GM21576 (cell line): ENCODE measurements at regions not wholly inside any gene's neighbourhood (a gene's known extent, or its start where the extent isn't known, plus 50 kb on each side); places are given as distances from the start of the nearest gene placed in this dataset.
"Not testable (repeated sequence)": the region's sequence is repeated elsewhere in the genome, so short reads cannot be mapped to it uniquely, and the experiment has no call there.

ENCODE experiments used
- ATAC-seq: cut with Tn5 transposase; IDR thresholded peaks from one replicate; pipeline ENCODE4 v1.9.1; 2021; ENCODE audit warnings: mild to moderate bottlenecking, moderate library complexity; ENCODE audit not compliant: unreplicated experiment

GRCh38 chr13:52324831-52325230 is 81.1 kb downstream of the THSD1 start:
- ATAC-seq: peak; percentile 79

GRCh38 chr13:52319876-52320275 is 86.1 kb downstream of the THSD1 start:
- ATAC-seq: no peak

DNA sequence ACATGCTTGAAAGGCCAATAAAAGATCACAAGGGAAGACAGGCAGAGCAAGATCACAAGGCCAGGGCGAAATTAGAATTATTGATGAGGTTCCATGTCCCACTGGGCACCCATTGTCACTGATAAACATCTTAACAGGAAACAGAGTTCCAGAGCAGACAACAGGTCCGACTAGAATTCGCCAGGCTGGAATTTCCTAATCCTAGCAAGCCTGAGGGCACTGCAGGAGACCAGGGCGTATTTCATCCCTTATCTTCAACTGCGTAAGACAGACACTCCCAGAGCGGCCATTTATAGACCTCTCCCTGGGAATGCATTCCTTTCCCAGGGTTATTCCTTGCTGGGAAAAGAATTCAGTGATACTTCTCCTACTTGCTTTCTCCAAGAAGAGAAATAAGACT is 96.1 kb downstream of the THSD1 start:
- not testable (repeated sequence) for ATAC-seq

GRCh38 chr13:52306336-52306735 is 99.6 kb downstream of the THSD1 start:
- not testable (repeated sequence) for ATAC-seq

DNA sequence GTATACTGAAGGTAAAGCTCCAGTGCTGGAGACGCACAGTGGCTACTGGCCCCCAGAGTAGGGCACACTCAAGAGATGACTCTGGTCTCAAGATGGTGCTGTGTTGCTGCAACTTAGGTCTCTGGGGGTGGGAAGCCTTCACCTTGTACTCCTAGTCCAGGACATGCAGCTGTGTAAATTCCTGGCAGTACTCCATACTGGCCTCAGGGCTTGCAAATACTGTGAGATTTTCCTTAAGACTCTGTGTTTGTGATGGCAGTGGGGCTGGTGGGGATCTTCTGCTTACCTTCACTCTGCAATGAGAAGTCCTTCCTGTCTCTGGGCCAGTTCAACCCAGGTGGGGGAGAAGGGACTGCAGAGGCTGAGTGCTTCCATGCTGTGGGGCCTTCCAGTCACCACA is 102.9 kb downstream of the THSD1 start:
- not testable (repeated sequence) for ATAC-seq

- not testable (repeated sequence) for ATAC-seq
Observed at GRCh38 chr13:52302688-52303087, 103.3 kb downstream of the THSD1 start.

- ATAC-seq: not testable (repeated sequence)
Observed at GRCh38 chr13:52301810-52302400, 104.1 kb downstream of the THSD1 start.

- ATAC-seq: not testable (repeated sequence)
Observed at GRCh38 chr13:52298079-52298661, 107.8 kb downstream of the THSD1 start.

DNA sequence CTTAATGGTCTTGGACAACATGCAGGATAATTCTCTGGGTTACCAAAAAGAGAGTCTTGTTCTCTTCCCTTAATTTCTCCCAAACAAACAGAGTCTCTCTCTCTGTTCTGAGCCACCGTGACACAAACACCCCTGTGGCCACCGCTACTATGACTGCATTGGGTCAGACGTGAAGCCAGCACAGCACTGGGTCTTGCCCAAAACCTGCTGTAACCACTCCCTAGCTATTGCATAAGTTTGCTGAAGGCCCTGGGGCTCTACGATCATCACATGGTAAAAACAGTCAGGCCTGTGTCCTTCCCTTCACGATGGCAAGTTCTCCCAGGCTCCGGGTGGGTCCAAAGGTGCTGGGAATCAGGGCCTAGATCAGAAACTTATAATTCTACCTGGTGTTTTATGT is 117.1 kb downstream of the THSD1 start:
- ATAC-seq: not testable (repeated sequence)

GRCh38 chr13:52281387-52281786 is 122.0 kb upstream of the NEK3 start:
- ATAC-seq: not testable (repeated sequence)

DNA sequence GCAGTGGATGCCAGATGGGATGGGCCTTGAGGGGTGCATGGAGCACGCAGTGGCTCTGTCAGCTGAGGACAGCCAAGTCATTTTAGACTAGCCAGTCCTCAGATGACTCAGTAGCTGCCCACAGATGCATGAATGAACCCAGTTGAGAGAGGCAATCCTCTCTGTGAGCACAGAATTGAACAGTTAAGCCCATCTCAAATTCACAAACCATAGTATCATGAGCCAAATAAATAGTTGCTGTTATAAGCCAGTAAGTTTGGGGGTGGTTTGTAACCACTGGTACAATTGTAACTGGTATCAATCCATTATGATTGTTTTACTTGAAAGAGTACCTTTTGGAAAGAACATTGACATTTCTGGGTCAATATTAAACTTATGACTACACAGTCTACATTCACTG is 120.0 kb upstream of the NEK3 start:
- not testable (repeated sequence) for ATAC-seq

DNA sequence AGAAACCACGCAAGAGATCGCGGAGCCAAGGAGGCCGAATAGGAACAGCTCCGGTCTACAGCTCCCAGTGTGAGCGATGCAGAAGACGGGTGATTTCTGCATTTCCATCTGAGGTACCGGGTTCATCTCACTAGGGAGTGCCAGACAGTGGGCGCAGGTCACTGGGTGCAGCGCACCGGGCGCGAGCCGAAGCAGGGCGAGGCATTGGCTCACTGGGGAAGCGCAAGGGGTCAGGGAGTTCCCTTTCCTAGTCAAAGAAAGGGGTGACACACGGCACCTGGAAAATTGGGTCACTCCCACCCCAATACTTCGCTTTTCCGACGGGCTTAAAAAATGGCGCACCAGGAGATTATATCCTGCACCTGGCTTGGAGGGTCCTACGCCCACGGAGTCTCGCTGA is 94.9 kb upstream of the NEK3 start:
- ATAC-seq: not testable (repeated sequence)

DNA sequence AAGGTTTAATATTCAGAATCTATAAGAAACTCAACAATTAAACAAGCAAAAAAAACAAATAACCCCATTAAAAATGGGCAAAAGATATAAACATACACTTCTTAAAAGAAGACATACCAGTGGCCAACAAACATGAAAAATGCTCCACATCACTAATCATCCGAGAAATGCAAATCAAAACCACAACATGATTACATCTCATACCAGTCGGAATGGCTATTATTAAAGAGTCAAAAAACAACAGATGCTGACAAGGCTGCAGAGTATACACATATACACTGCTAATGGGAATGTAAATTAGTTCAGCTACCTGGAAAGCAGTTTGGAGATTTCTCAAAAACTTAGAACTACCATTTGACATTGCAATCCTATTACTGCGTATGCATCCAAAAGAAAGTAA is 81.4 kb upstream of the NEK3 start:
- peak; percentile 71 for ATAC-seq

DNA sequence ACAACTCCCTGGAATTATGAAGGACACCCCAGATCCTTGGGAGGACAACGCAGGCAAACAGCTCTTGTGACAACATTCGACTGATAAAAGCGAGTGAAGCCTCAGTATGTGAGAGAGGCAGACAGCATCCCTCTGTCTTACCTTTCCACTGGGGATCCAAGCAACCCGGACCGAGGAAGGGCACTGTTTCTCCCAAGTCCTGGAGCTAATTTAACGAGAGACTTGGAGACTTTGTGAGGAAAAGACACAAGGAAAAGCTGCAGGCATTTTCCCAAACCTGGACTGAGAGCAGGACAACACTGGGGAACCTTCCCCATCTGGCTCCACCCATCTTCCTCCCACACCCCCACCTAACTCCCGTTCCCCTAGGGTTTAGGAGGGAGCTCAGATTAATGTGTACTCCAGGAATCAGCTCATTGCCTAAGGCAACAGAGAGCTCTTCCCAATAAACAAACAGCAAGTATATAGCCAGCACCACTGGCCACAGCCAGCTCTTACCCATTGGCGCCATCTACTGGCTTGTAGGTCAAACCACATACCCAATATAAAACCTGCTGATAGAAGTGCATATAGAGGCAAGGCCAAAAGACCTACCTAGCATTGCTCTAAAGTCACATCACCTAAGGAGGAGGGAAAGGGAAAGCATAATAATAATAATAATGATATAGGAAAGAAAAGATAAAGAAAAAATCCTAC is 76.7 kb upstream of the NEK3 start:
- ATAC-seq: peak; percentile 74

GRCh38 chr13:52234928-52235327 is 75.5 kb upstream of the NEK3 start:
- not testable (repeated sequence) for ATAC-seq

- not testable (repeated sequence) for ATAC-seq
Observed at GRCh38 chr13:52223063-52223462, 63.7 kb upstream of the NEK3 start.

GRCh38 chr13:52213920-52214319 is 54.5 kb upstream of the NEK3 start:
- not testable (repeated sequence) for ATAC-seq

GRCh38 chr13:52212886-52213285 is 53.5 kb upstream of the NEK3 start:
- ATAC-seq: not testable (repeated sequence)

GRCh38 chr13:52211416-52211776 is 52.0 kb upstream of the NEK3 start:
- not testable (repeated sequence) for ATAC-seq

- ATAC-seq: not testable (repeated sequence)
Observed at GRCh38 chr13:52210564-52211415, 51.4 kb upstream of the NEK3 start.
